ENCODE measurements at regions not wholly inside any gene's neighbourhood (a gene's known extent, or its start where the extent isn't known, plus 50 kb on each side); places are given as distances from the start of the nearest gene placed in this dataset.
A peak's percentile ranks its signal among the peaks of the same experiment; 100 is the strongest.

GRCh38 chr2:56011624-56012023 is 88.0 kb upstream of the EFEMP1 start:
- Mint-ChIP-seq H3K36me3 (no peaks in the 10 kb centered on the region), H3K4me1 (peaks cover 28% of the 10 kb centered on the region), H3K27ac (no peak overlapping the region), H3K27me3 (ENCODE audit: insufficient read depth, low read depth) (peaks cover 25% of the 10 kb centered on the region), H3K9me3 (no peaks in the 10 kb centered on the region), H3K4me3 (no peak overlapping the region)
- DNase-seq (ENCODE audit: low spot score) = no peak
- no peaks in the 10 kb centered on the region for H3K27me3 ChIP-seq
- no peak overlapping the region for H3K27ac ChIP-seq
- H3K79me2 ChIP-seq (ENCODE audit: low read depth) = no peaks in the 10 kb centered on the region
- TF ChIP-seq EZH2 (IDR thresholded peaks at IDR 0.05) (no peak), EZH2phosphoT487 (IDR thresholded peaks at IDR 0.05) (no peak), CTCF (IDR thresholded peaks at IDR 0.05) (no peak)
- no peaks in the 10 kb centered on the region for H3K36me3 ChIP-seq
- no peak overlapping the region for H3K4me2 ChIP-seq
- H3K4me3 ChIP-seq = no peak overlapping the region
- H4K20me1 ChIP-seq (ENCODE audit: low read depth) = no peaks in the 10 kb centered on the region
- H3K9ac ChIP-seq = no peak overlapping the region
- H3K4me1 ChIP-seq = peaks cover 63% of the 10 kb centered on the region
- no peak overlapping the region for H2AFZ ChIP-seq (replicated peaks)
- H3K9me3 ChIP-seq (ENCODE audit: low read depth) = no peaks in the 10 kb centered on the region
- H3F3A ChIP-seq (ENCODE audit: low read depth) = peaks cover 27% of the 10 kb centered on the region

DNA sequence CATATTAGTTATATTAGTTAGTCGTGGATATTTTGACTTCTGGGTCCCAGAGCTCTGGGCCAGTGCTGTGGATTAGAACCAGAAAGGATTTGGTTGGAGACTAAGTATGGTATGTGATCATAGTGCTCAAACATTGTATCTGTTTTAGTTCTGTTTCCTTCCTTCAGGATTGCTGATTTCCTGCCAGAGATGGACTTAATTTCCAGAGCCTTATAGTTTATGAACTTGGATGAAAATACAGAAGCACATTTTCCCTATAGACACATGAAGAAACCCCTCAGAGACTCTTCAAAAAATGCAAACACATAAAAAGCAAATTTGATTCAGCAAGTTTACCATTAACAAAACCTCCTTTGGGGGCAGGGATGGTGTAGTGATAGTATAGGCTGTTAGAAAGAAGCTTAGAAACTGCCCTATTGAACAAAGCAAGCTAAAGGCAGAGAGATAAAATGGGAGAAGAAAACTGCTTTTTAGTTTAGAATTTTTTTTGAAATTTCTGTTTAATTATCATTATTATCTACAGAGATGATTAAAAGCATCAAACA is 88.7 kb upstream of the EFEMP1 start:
- no peak for TF ChIP-seq CTCF (IDR thresholded peaks at IDR 0.05)
- TF ChIP-seq EZH2 (IDR thresholded peaks at IDR 0.05) = no peak
- TF ChIP-seq EZH2phosphoT487 (IDR thresholded peaks at IDR 0.05) = no peak
- H3K27ac ChIP-seq = no peak overlapping the region
- H3K4me2 ChIP-seq = no peak overlapping the region
- peaks cover 63% of the 10 kb centered on the region for H3K4me1 ChIP-seq
- Mint-ChIP-seq H3K4me3 (no peak overlapping the region), H3K4me1 (peaks cover 28% of the 10 kb centered on the region), H3K27me3 (ENCODE audit: insufficient read depth, low read depth) (peaks cover 24% of the 10 kb centered on the region), H3K9me3 (no peaks in the 10 kb centered on the region), H3K27ac (no peak overlapping the region), H3K36me3 (no peaks in the 10 kb centered on the region)
- peak overlapping the region; percentile 23 for H2AFZ ChIP-seq (replicated peaks)
- no peaks in the 10 kb centered on the region for H3K36me3 ChIP-seq
- H4K20me1 ChIP-seq (ENCODE audit: low read depth) = no peaks in the 10 kb centered on the region
- H3K79me2 ChIP-seq (ENCODE audit: low read depth) = no peaks in the 10 kb centered on the region
- no peak overlapping the region for H3K9ac ChIP-seq
- DNase-seq (ENCODE audit: low spot score) = no peak
- no peaks in the 10 kb centered on the region for H3K27me3 ChIP-seq
- no peak overlapping the region for H3K4me3 ChIP-seq
- H3K9me3 ChIP-seq (ENCODE audit: low read depth) = no peaks in the 10 kb centered on the region
- H3F3A ChIP-seq (ENCODE audit: low read depth) = peaks cover 27% of the 10 kb centered on the region

GRCh38 chr2:56013475-56013874 is 89.9 kb upstream of the EFEMP1 start:
- H3K4me1 Mint-ChIP-seq = peaks cover 28% of the 10 kb centered on the region
- Histone ChIP-seq H3K9ac (no peak overlapping the region), H3K27me3 (no peaks in the 10 kb centered on the region), H3K4me3 (no peak overlapping the region), H3K4me1 (peaks cover 64% of the 10 kb centered on the region), H3K36me3 (no peaks in the 10 kb centered on the region), H2AFZ (replicated peaks) (no peak overlapping the region), H3F3A (ENCODE audit: low read depth) (peaks cover 21% of the 10 kb centered on the region), H3K9me3 (ENCODE audit: low read depth) (no peaks in the 10 kb centered on the region), H4K20me1 (ENCODE audit: low read depth) (no peaks in the 10 kb centered on the region), H3K27ac (no peak overlapping the region), H3K4me2 (peak overlapping the region; percentile 22), H3K79me2 (ENCODE audit: low read depth) (no peaks in the 10 kb centered on the region)
- H3K9me3 Mint-ChIP-seq = no peaks in the 10 kb centered on the region
- no peak for TF ChIP-seq EZH2 (IDR thresholded peaks at IDR 0.05)
- TF ChIP-seq CTCF (IDR thresholded peaks at IDR 0.05) = no peak
- no peak for TF ChIP-seq EZH2phosphoT487 (IDR thresholded peaks at IDR 0.05)
- peaks cover 31% of the 10 kb centered on the region for H3K27me3 Mint-ChIP-seq (ENCODE audit: insufficient read depth, low read depth)
- peak overlapping the region; percentile 66 for H3K27ac Mint-ChIP-seq
- no peak for DNase-seq (ENCODE audit: low spot score)
- H3K4me3 Mint-ChIP-seq = peak overlapping the region; percentile 72
- H3K36me3 Mint-ChIP-seq = no peaks in the 10 kb centered on the region
